ENCODE measurements at regions not wholly inside any gene's neighbourhood (a gene's known extent, or its start where the extent isn't known, plus 50 kb on each side); places are given as distances from the start of the nearest gene placed in this dataset.

- Mint-ChIP-seq H3K4me1 (ENCODE audit: low read depth) (no peaks in the 10 kb centered on the region), H3K4me3 (no peak overlapping the region), H3K9me3 (no peaks in the 10 kb centered on the region), H3K27ac (no peak overlapping the region), H3K36me3 (ENCODE audit: low read depth) (no peaks in the 10 kb centered on the region), H3K27me3 (ENCODE audit: low read depth) (no peaks in the 10 kb centered on the region)
- DNase-seq (ENCODE audit: low spot score) = no peak
These were observed 83.0 kb downstream of the FZD10 start for GRCh38 chr12:130245251-130245650.

GRCh38 chr12:130246560-130246959, 84.3 kb downstream of the FZD10 start:
- no peaks in the 10 kb centered on the region for H3K36me3 Mint-ChIP-seq (ENCODE audit: low read depth)
- H3K4me1 Mint-ChIP-seq (ENCODE audit: low read depth) = no peaks in the 10 kb centered on the region
- H3K27ac Mint-ChIP-seq = no peak overlapping the region
- no peaks in the 10 kb centered on the region for H3K9me3 Mint-ChIP-seq
- H3K27me3 Mint-ChIP-seq (ENCODE audit: low read depth) = no peaks in the 10 kb centered on the region
- H3K4me3 Mint-ChIP-seq = no peak overlapping the region
- no peak for DNase-seq (ENCODE audit: low spot score)

- Mint-ChIP-seq H3K9me3 (no peaks in the 10 kb centered on the region), H3K27ac (no peak overlapping the region), H3K4me1 (ENCODE audit: low read depth) (no peaks in the 10 kb centered on the region), H3K27me3 (ENCODE audit: low read depth) (no peaks in the 10 kb centered on the region), H3K4me3 (no peak overlapping the region), H3K36me3 (ENCODE audit: low read depth) (no peaks in the 10 kb centered on the region)
- no peak for DNase-seq (ENCODE audit: low spot score)
These were observed 85.5 kb downstream of the FZD10 start for GRCh38 chr12:130247634-130248237.

- no peaks in the 10 kb centered on the region for H3K27me3 Mint-ChIP-seq (ENCODE audit: low read depth)
- no peaks in the 10 kb centered on the region for H3K4me1 Mint-ChIP-seq (ENCODE audit: low read depth)
- no peak for DNase-seq (ENCODE audit: low spot score)
- H3K27ac Mint-ChIP-seq = no peak overlapping the region
- H3K36me3 Mint-ChIP-seq (ENCODE audit: low read depth) = no peaks in the 10 kb centered on the region
- no peaks in the 10 kb centered on the region for H3K9me3 Mint-ChIP-seq
- no peak overlapping the region for H3K4me3 Mint-ChIP-seq
These were observed 87.1 kb downstream of the FZD10 start for GRCh38 chr12:130249376-130249775.

- H3K27ac Mint-ChIP-seq = no peak overlapping the region
- H3K4me1 Mint-ChIP-seq (ENCODE audit: low read depth) = no peaks in the 10 kb centered on the region
- H3K27me3 Mint-ChIP-seq (ENCODE audit: low read depth) = no peaks in the 10 kb centered on the region
- no peaks in the 10 kb centered on the region for H3K36me3 Mint-ChIP-seq (ENCODE audit: low read depth)
- no peak for DNase-seq (ENCODE audit: low spot score)
- no peaks in the 10 kb centered on the region for H3K9me3 Mint-ChIP-seq
- no peak overlapping the region for H3K4me3 Mint-ChIP-seq
These were observed 86.4 kb upstream of the PIWIL1 start for GRCh38 chr12:130251236-130251780.

- Mint-ChIP-seq H3K4me1 (ENCODE audit: low read depth) (no peaks in the 10 kb centered on the region), H3K4me3 (no peak overlapping the region), H3K36me3 (ENCODE audit: low read depth) (no peaks in the 10 kb centered on the region), H3K27me3 (ENCODE audit: low read depth) (no peaks in the 10 kb centered on the region), H3K9me3 (no peaks in the 10 kb centered on the region), H3K27ac (no peak overlapping the region)
- DNase-seq (ENCODE audit: low spot score) = no peak
These were observed 83.8 kb upstream of the PIWIL1 start for GRCh38 chr12:130253866-130254265.

- Mint-ChIP-seq H3K4me3 (no peak overlapping the region), H3K4me1 (ENCODE audit: low read depth) (no peaks in the 10 kb centered on the region), H3K27me3 (ENCODE audit: low read depth) (no peaks in the 10 kb centered on the region), H3K36me3 (ENCODE audit: low read depth) (no peaks in the 10 kb centered on the region), H3K9me3 (no peaks in the 10 kb centered on the region), H3K27ac (no peak overlapping the region)
- DNase-seq (ENCODE audit: low spot score) = no peak
These were observed 83.0 kb upstream of the PIWIL1 start for GRCh38 chr12:130254461-130255276.

- H3K4me1 Mint-ChIP-seq (ENCODE audit: low read depth) = no peaks in the 10 kb centered on the region
- DNase-seq (ENCODE audit: low spot score) = no peak
- no peaks in the 10 kb centered on the region for H3K36me3 Mint-ChIP-seq (ENCODE audit: low read depth)
- no peaks in the 10 kb centered on the region for H3K27me3 Mint-ChIP-seq (ENCODE audit: low read depth)
- H3K9me3 Mint-ChIP-seq = no peaks in the 10 kb centered on the region
- no peak overlapping the region for H3K4me3 Mint-ChIP-seq
- no peak overlapping the region for H3K27ac Mint-ChIP-seq
These were observed 78.8 kb upstream of the PIWIL1 start for GRCh38 chr12:130258863-130259262.

GRCh38 chr12:130263025-130263424, 74.7 kb upstream of the PIWIL1 start:
- no peak overlapping the region for H3K4me3 Mint-ChIP-seq
- H3K4me1 Mint-ChIP-seq (ENCODE audit: low read depth) = no peaks in the 10 kb centered on the region
- H3K9me3 Mint-ChIP-seq = no peaks in the 10 kb centered on the region

GRCh38 chr12:130263996-130264395, 73.7 kb upstream of the PIWIL1 start:
- no peaks in the 10 kb centered on the region for H3K27me3 Mint-ChIP-seq (ENCODE audit: low read depth)
- DNase-seq (ENCODE audit: low spot score) = no peak
- no peak overlapping the region for H3K4me3 Mint-ChIP-seq
- no peaks in the 10 kb centered on the region for H3K4me1 Mint-ChIP-seq (ENCODE audit: low read depth)
- no peak overlapping the region for H3K27ac Mint-ChIP-seq
- H3K36me3 Mint-ChIP-seq (ENCODE audit: low read depth) = no peaks in the 10 kb centered on the region
- no peaks in the 10 kb centered on the region for H3K9me3 Mint-ChIP-seq

More at GRCh38 chr12:130263025-130263424, 74.7 kb upstream of the PIWIL1 start:
- Mint-ChIP-seq H3K27ac (no peak overlapping the region), H3K36me3 (ENCODE audit: low read depth) (no peaks in the 10 kb centered on the region), H3K27me3 (ENCODE audit: low read depth) (no peaks in the 10 kb centered on the region)
- DNase-seq (ENCODE audit: low spot score) = no peak

- no peaks in the 10 kb centered on the region for H3K4me1 Mint-ChIP-seq (ENCODE audit: low read depth)
- no peak overlapping the region for H3K4me3 Mint-ChIP-seq
- DNase-seq (ENCODE audit: low spot score) = no peak
- H3K27me3 Mint-ChIP-seq (ENCODE audit: low read depth) = peaks cover 4% of the 10 kb centered on the region
- H3K36me3 Mint-ChIP-seq (ENCODE audit: low read depth) = no peaks in the 10 kb centered on the region
- H3K9me3 Mint-ChIP-seq = no peaks in the 10 kb centered on the region
- H3K27ac Mint-ChIP-seq = no peak overlapping the region
These were observed 70.9 kb upstream of the PIWIL1 start for GRCh38 chr12:130266751-130267150.

- Mint-ChIP-seq H3K27ac (peak overlapping the region; percentile 68), H3K36me3 (ENCODE audit: low read depth) (peaks cover 3% of the 10 kb centered on the region), H3K27me3 (ENCODE audit: low read depth) (peaks cover 2% of the 10 kb centered on the region), H3K4me3 (peak overlapping the region; percentile 42), H3K4me1 (ENCODE audit: low read depth) (peaks cover 5% of the 10 kb centered on the region), H3K9me3 (peaks cover 32% of the 10 kb centered on the region)
- DNase-seq (ENCODE audit: low spot score) = peak; percentile 26
These were observed 57.5 kb upstream of the PIWIL1 start for GRCh38 chr12:130280231-130280630.

GRCh38 chr12:130280742-130281141, 56.9 kb upstream of the PIWIL1 start:
- Mint-ChIP-seq H3K4me1 (ENCODE audit: low read depth) (peaks cover 5% of the 10 kb centered on the region), H3K27me3 (ENCODE audit: low read depth) (peaks cover 2% of the 10 kb centered on the region), H3K9me3 (peaks cover 32% of the 10 kb centered on the region), H3K27ac (no peak overlapping the region), H3K4me3 (no peak overlapping the region), H3K36me3 (ENCODE audit: low read depth) (peaks cover 3% of the 10 kb centered on the region)
- DNase-seq (ENCODE audit: low spot score) = no peak

GRCh38 chr12:130281153-130281799, 56.4 kb upstream of the PIWIL1 start:
- Mint-ChIP-seq H3K4me3 (no peak overlapping the region), H3K27ac (no peak overlapping the region), H3K36me3 (ENCODE audit: low read depth) (peaks cover 3% of the 10 kb centered on the region), H3K4me1 (ENCODE audit: low read depth) (peaks cover 5% of the 10 kb centered on the region), H3K9me3 (peaks cover 32% of the 10 kb centered on the region), H3K27me3 (ENCODE audit: low read depth) (peaks cover 2% of the 10 kb centered on the region)
- peak; percentile 14 for DNase-seq (ENCODE audit: low spot score)

Measured in T-helper 2 cell treated with Interferon-gamma antibody and Interleukin-4, amounts not matched to agents 5 μg/mL and 100 μg/mL, for 36 hours (primary cell).